ENCODE measurements at regions not wholly inside any gene's neighbourhood (a gene's known extent, or its start where the extent isn't known, plus 50 kb on each side); places are given as distances from the start of the nearest gene placed in this dataset.

GRCh38 chr10:25661632-25662031, 272.4 kb upstream of the MYO3A start:
- Mint-ChIP-seq H3K36me3 (ENCODE audit: low read depth, unreplicated experiment) (no peaks in the 10 kb centered on the region), H3K9me3 (ENCODE audit: unreplicated experiment) (no peaks in the 10 kb centered on the region), H3K4me3 (ENCODE audit: unreplicated experiment) (no peak overlapping the region), H3K4me1 (ENCODE audit: unreplicated experiment) (no peaks in the 10 kb centered on the region), H3K27ac (ENCODE audit: unreplicated experiment) (no peak overlapping the region), H3K27me3 (ENCODE audit: unreplicated experiment) (no peaks in the 10 kb centered on the region)
- no peak for TF ChIP-seq CTCF (IDR thresholded peaks at IDR 0.05; ENCODE audit: unreplicated experiment)
- DNase-seq (ENCODE audit: low spot score), result no peak

DNA sequence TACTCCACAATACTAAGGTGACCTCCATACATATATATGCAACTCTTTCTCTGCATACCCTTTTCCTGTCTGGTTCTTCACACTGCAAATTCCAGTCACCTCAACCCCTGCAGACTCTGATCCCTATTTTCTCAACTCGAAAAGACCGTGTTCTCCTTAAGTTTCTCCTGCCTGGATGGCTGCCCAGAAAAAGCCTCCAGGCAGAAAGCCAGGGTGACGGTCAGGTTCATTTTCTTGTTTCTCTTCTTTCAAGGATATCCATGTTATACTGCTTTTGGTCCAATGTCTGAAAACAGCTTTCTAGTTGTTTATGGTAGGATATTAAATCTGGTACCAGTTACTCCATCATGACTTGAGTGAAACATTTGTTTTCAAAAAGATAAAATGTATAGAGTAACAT, 267.8 kb upstream of the MYO3A start:
- DNase-seq (ENCODE audit: low spot score), result no peak
- no peaks in the 10 kb centered on the region for H3K4me1 Mint-ChIP-seq (ENCODE audit: unreplicated experiment)
- H3K4me3 Mint-ChIP-seq (ENCODE audit: unreplicated experiment), result no peak overlapping the region
- H3K9me3 Mint-ChIP-seq (ENCODE audit: unreplicated experiment), result no peaks in the 10 kb centered on the region
- TF ChIP-seq CTCF (IDR thresholded peaks at IDR 0.05; ENCODE audit: unreplicated experiment), result no peak
- no peak overlapping the region for H3K27ac Mint-ChIP-seq (ENCODE audit: unreplicated experiment)
- H3K36me3 Mint-ChIP-seq (ENCODE audit: low read depth, unreplicated experiment), result no peaks in the 10 kb centered on the region
- H3K27me3 Mint-ChIP-seq (ENCODE audit: unreplicated experiment), result no peaks in the 10 kb centered on the region

DNA sequence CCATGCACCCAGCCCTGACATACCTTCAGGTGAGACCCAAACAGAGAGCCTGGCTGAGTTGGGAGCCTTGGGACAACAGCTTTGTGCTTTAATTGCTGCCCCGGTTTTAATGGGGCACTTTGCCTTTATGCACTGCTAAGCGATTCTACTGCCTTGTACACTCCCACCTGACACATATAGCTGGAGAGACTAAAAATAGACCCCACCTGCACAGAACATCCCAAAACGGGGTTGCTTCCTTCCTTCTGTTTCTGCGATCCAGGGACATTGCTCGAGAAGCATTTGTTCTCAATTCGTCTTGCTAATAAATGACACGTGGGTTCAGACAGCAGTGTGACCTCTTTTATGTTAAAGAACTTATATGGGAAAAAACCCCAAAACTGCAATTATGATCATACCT, 258.8 kb upstream of the MYO3A start:
- Mint-ChIP-seq H3K27ac (ENCODE audit: unreplicated experiment) (no peak overlapping the region), H3K36me3 (ENCODE audit: low read depth, unreplicated experiment) (no peaks in the 10 kb centered on the region), H3K27me3 (ENCODE audit: unreplicated experiment) (no peaks in the 10 kb centered on the region), H3K9me3 (ENCODE audit: unreplicated experiment) (no peaks in the 10 kb centered on the region), H3K4me1 (ENCODE audit: unreplicated experiment) (no peaks in the 10 kb centered on the region), H3K4me3 (ENCODE audit: unreplicated experiment) (no peak overlapping the region)
- no peak for TF ChIP-seq CTCF (IDR thresholded peaks at IDR 0.05; ENCODE audit: unreplicated experiment)
- no peak for DNase-seq (ENCODE audit: low spot score)

DNA sequence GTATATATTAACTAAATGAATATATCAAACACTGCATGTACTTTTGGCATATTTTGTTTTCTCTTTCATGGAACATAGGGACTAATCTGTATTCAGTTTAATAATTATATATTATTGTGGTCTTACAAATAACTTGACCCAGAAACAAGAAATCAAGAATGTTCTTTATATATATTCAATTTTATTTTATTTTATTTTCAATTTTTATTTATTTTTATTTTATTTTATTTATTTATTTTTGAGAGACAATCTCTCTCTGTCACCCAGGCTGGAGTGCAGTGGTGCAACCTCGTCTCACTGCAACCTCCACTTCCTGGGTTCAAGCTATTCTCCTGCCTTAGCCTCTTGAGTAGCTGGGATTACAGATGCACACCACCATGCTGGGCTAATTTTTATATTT, 258.4 kb upstream of the MYO3A start:
- H3K4me3 Mint-ChIP-seq (ENCODE audit: unreplicated experiment), result no peak overlapping the region
- no peak for TF ChIP-seq CTCF (IDR thresholded peaks at IDR 0.05; ENCODE audit: unreplicated experiment)
- no peak for DNase-seq (ENCODE audit: low spot score)
- no peaks in the 10 kb centered on the region for H3K4me1 Mint-ChIP-seq (ENCODE audit: unreplicated experiment)
- no peak overlapping the region for H3K27ac Mint-ChIP-seq (ENCODE audit: unreplicated experiment)
- no peaks in the 10 kb centered on the region for H3K36me3 Mint-ChIP-seq (ENCODE audit: low read depth, unreplicated experiment)
- H3K9me3 Mint-ChIP-seq (ENCODE audit: unreplicated experiment), result no peaks in the 10 kb centered on the region
- no peaks in the 10 kb centered on the region for H3K27me3 Mint-ChIP-seq (ENCODE audit: unreplicated experiment)

- no peaks in the 10 kb centered on the region for H3K4me1 Mint-ChIP-seq (ENCODE audit: unreplicated experiment)
- H3K27me3 Mint-ChIP-seq (ENCODE audit: unreplicated experiment), result no peaks in the 10 kb centered on the region
- H3K27ac Mint-ChIP-seq (ENCODE audit: unreplicated experiment), result no peak overlapping the region
- H3K36me3 Mint-ChIP-seq (ENCODE audit: low read depth, unreplicated experiment), result no peaks in the 10 kb centered on the region
- no peak overlapping the region for H3K4me3 Mint-ChIP-seq (ENCODE audit: unreplicated experiment)
- no peak for DNase-seq (ENCODE audit: low spot score)
- no peak for TF ChIP-seq CTCF (IDR thresholded peaks at IDR 0.05; ENCODE audit: unreplicated experiment)
- H3K9me3 Mint-ChIP-seq (ENCODE audit: unreplicated experiment), result no peaks in the 10 kb centered on the region
Observed at GRCh38 chr10:25678220-25678619, 255.8 kb upstream of the MYO3A start.
